ENCODE measurements at regions not wholly inside any gene's neighbourhood (a gene's known extent, or its start where the extent isn't known, plus 50 kb on each side); places are given as distances from the start of the nearest gene placed in this dataset.

DNA sequence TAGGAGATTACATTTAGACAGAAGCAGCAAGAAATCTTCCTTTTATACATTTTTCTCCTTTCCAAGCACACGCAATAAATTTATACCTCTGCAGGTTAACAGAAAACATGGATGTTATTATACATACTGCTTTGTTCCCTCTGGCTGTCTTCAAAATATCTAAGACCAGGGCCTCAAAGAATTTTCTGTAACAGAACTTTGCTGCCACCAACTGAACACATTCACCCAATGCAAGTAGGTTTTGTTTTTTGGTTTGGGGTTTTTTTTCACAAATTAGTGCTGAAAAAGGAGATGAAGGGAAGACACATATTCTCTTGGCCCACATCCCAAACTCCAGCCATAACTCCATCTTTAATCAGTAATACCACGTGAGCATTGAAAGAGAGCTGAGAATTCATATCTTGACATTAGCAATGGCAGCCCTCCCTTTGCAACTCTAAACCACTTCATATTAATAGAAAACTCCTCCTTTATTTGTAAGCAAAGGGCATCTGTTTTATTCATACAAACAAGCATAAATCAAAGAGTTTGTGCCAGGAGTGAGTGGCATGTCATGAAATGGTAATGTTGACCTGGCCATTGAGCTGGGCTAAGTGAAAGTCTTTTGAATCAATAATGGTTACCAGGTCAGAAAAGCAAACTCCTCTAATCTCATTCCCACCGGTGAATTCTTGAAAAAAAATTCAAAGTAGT, 150.8 kb upstream of the FSCB start:
- WGBS, 2 experiments (ENCODE audit: insufficient coverage in 2 of 2): 80% methylated on average over 1 of the region's 3 CpGs; no CpG with 5 or more reads in 1 of the 2 experiments
- H3K27ac ChIP-seq (ENCODE audit: low read depth, low read length, severe bottlenecking): no peak overlapping the region
- H3K4me1 ChIP-seq (ENCODE audit: control insufficient read depth, insufficient read depth, low read length, poor library complexity, severe bottlenecking): no peaks in the 10 kb centered on the region
- no peaks in the 10 kb centered on the region for H3K36me3 ChIP-seq (ENCODE audit: control insufficient read depth, insufficient read depth, low read length)
- H3K9me3 ChIP-seq (ENCODE audit: control insufficient read depth, low read length): no peaks in the 10 kb centered on the region
- H3K4me3 ChIP-seq (ENCODE audit: extremely low read depth, insufficient read depth, low read length, poor library complexity, severe bottlenecking): no peak overlapping the region

DNA sequence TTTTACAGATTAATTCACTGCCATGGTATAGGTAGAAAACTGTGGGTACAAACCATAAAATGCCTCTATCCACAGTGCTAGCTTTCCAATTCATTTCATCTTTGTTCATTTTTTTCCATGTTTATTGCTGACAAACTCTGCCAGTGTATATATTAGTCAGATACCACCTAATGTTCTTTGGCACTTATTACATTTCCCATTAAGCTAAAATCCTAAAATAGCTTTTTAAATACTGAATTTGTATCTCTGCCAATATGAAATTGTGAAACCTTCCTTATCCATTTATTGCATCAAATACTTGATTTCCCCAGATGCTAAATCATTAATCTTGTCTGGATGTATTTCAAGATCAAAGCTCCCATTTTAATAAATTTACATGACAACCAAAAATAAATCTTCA, 150.1 kb upstream of the FSCB start:
- Histone ChIP-seq H3K27ac (ENCODE audit: low read depth, low read length, severe bottlenecking) (no peak overlapping the region), H3K36me3 (ENCODE audit: control insufficient read depth, insufficient read depth, low read length) (no peaks in the 10 kb centered on the region), H3K4me3 (ENCODE audit: extremely low read depth, insufficient read depth, low read length, poor library complexity, severe bottlenecking) (no peak overlapping the region), H3K4me1 (ENCODE audit: control insufficient read depth, insufficient read depth, low read length, poor library complexity, severe bottlenecking) (no peaks in the 10 kb centered on the region), H3K9me3 (ENCODE audit: control insufficient read depth, low read length) (no peaks in the 10 kb centered on the region)

DNA sequence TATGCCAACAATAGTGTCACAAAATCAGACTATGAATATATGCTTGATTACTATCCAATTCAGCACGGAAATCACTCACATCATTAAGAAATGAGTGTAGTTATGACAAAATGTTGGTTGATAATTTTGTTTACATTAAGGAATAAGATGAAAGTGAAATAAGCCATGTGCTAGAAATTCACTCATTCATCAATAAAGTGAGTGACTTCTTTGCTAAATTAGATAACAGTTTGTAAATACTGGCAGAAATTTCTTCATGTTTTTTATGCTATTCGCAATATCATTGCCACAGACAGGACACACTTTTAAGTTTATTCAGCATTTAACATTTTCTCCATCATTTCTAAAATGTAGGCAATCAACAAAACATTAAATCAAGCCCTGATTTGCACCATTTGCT, 147.5 kb upstream of the FSCB start:
- no peaks in the 10 kb centered on the region for H3K4me1 ChIP-seq (ENCODE audit: control insufficient read depth, insufficient read depth, low read length, poor library complexity, severe bottlenecking)
- no peaks in the 10 kb centered on the region for H3K36me3 ChIP-seq (ENCODE audit: control insufficient read depth, insufficient read depth, low read length)
- H3K27ac ChIP-seq (ENCODE audit: low read depth, low read length, severe bottlenecking): no peak overlapping the region
- H3K4me3 ChIP-seq (ENCODE audit: extremely low read depth, insufficient read depth, low read length, poor library complexity, severe bottlenecking): no peak overlapping the region
- no CpG with 5 or more reads among the region's 2 CpGs for WGBS, 2 experiments (ENCODE audit: insufficient coverage in 2 of 2)
- H3K9me3 ChIP-seq (ENCODE audit: control insufficient read depth, low read length): no peaks in the 10 kb centered on the region

- Histone ChIP-seq H3K36me3 (ENCODE audit: control insufficient read depth, insufficient read depth, low read length) (no peaks in the 10 kb centered on the region), H3K9me3 (ENCODE audit: control insufficient read depth, low read length) (no peaks in the 10 kb centered on the region), H3K27ac (ENCODE audit: low read depth, low read length, severe bottlenecking) (no peak overlapping the region), H3K4me3 (ENCODE audit: extremely low read depth, insufficient read depth, low read length, poor library complexity, severe bottlenecking) (no peak overlapping the region), H3K4me1 (ENCODE audit: control insufficient read depth, insufficient read depth, low read length, poor library complexity, severe bottlenecking) (no peaks in the 10 kb centered on the region)
- WGBS, 2 experiments (ENCODE audit: insufficient coverage in 2 of 2): no CpG with 5 or more reads among the region's 3 CpGs
These were observed 146.6 kb upstream of the FSCB start for GRCh38 chr14:44653641-44654040.

- H3K36me3 ChIP-seq (ENCODE audit: control insufficient read depth, insufficient read depth, low read length): no peaks in the 10 kb centered on the region
- no peak overlapping the region for H3K4me3 ChIP-seq (ENCODE audit: extremely low read depth, insufficient read depth, low read length, poor library complexity, severe bottlenecking)
These were observed 145.6 kb upstream of the FSCB start for GRCh38 chr14:44652640-44653039.

DNA sequence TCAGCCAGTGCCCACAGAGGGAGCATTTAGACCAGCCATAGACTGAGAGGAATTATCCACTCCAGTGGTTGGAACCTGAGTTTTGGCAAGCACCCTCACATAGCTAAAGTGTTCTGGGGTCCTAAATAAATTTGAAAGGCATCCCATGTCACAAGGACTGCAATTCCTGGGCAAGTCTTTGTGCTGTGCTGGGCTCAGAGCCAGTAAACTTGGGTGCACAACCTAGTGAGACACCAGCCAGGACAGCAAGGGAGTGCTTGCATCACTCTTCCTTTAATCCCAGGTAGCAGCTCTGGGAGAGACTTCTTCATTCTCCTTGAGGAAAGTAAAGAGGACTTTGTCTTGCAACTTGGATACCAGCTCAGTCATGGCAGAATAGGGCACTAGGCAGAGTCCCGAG, 142.0 kb upstream of the FSCB start:
- Histone ChIP-seq H3K9me3 (ENCODE audit: control insufficient read depth, low read length) (no peaks in the 10 kb centered on the region), H3K4me3 (ENCODE audit: extremely low read depth, insufficient read depth, low read length, poor library complexity, severe bottlenecking) (no peak overlapping the region), H3K27ac (ENCODE audit: low read depth, low read length, severe bottlenecking) (no peak overlapping the region), H3K36me3 (ENCODE audit: control insufficient read depth, insufficient read depth, low read length) (no peaks in the 10 kb centered on the region), H3K4me1 (ENCODE audit: control insufficient read depth, insufficient read depth, low read length, poor library complexity, severe bottlenecking) (no peaks in the 10 kb centered on the region)
- 86% methylated on average over 1 of the region's 1 CpG; no CpG with 5 or more reads in 1 of the 2 experiments for WGBS, 2 experiments (ENCODE audit: insufficient coverage in 2 of 2)

More at GRCh38 chr14:44652640-44653039, 145.6 kb upstream of the FSCB start:
- Histone ChIP-seq H3K9me3 (ENCODE audit: control insufficient read depth, low read length) (no peaks in the 10 kb centered on the region), H3K4me1 (ENCODE audit: control insufficient read depth, insufficient read depth, low read length, poor library complexity, severe bottlenecking) (no peaks in the 10 kb centered on the region), H3K27ac (ENCODE audit: low read depth, low read length, severe bottlenecking) (no peak overlapping the region)
- no CpG with 5 or more reads among the region's 2 CpGs for WGBS, 2 experiments (ENCODE audit: insufficient coverage in 2 of 2)

- no CpG with 5 or more reads among the region's 2 CpGs for WGBS, 2 experiments (ENCODE audit: insufficient coverage in 2 of 2)
- Histone ChIP-seq H3K9me3 (ENCODE audit: control insufficient read depth, low read length) (no peaks in the 10 kb centered on the region), H3K4me1 (ENCODE audit: control insufficient read depth, insufficient read depth, low read length, poor library complexity, severe bottlenecking) (no peaks in the 10 kb centered on the region), H3K36me3 (ENCODE audit: control insufficient read depth, insufficient read depth, low read length) (no peaks in the 10 kb centered on the region), H3K27ac (ENCODE audit: low read depth, low read length, severe bottlenecking) (no peak overlapping the region), H3K4me3 (ENCODE audit: extremely low read depth, insufficient read depth, low read length, poor library complexity, severe bottlenecking) (no peak overlapping the region)
These were observed 133.3 kb upstream of the FSCB start for GRCh38 chr14:44640416-44640815.

GRCh38 chr14:44639781-44640385, 132.8 kb upstream of the FSCB start:
- WGBS, 2 experiments (ENCODE audit: insufficient coverage in 2 of 2): 86 to 100% methylated on average over 1 of the region's 5 CpGs
- no peaks in the 10 kb centered on the region for H3K4me1 ChIP-seq (ENCODE audit: control insufficient read depth, insufficient read depth, low read length, poor library complexity, severe bottlenecking)
- H3K9me3 ChIP-seq (ENCODE audit: control insufficient read depth, low read length): no peaks in the 10 kb centered on the region
- no peak overlapping the region for H3K4me3 ChIP-seq (ENCODE audit: extremely low read depth, insufficient read depth, low read length, poor library complexity, severe bottlenecking)
- H3K27ac ChIP-seq (ENCODE audit: low read depth, low read length, severe bottlenecking): no peak overlapping the region
- H3K36me3 ChIP-seq (ENCODE audit: control insufficient read depth, insufficient read depth, low read length): no peaks in the 10 kb centered on the region

GRCh38 chr14:44634692-44635091, 127.6 kb upstream of the FSCB start:
- Histone ChIP-seq H3K9me3 (ENCODE audit: control insufficient read depth, low read length) (no peaks in the 10 kb centered on the region), H3K4me1 (ENCODE audit: control insufficient read depth, insufficient read depth, low read length, poor library complexity, severe bottlenecking) (no peaks in the 10 kb centered on the region), H3K36me3 (ENCODE audit: control insufficient read depth, insufficient read depth, low read length) (no peaks in the 10 kb centered on the region), H3K27ac (ENCODE audit: low read depth, low read length, severe bottlenecking) (no peak overlapping the region), H3K4me3 (ENCODE audit: extremely low read depth, insufficient read depth, low read length, poor library complexity, severe bottlenecking) (no peak overlapping the region)
- 78 to 79% methylated on average over 4 of the region's 4 CpGs for WGBS, 2 experiments (ENCODE audit: insufficient coverage in 2 of 2)

- 96 to 100% methylated on average over 1 to 2 of the region's 2 CpGs for WGBS, 2 experiments (ENCODE audit: insufficient coverage in 2 of 2)
- Histone ChIP-seq H3K27ac (ENCODE audit: low read depth, low read length, severe bottlenecking) (no peak overlapping the region), H3K9me3 (ENCODE audit: control insufficient read depth, low read length) (no peaks in the 10 kb centered on the region), H3K36me3 (ENCODE audit: control insufficient read depth, insufficient read depth, low read length) (no peaks in the 10 kb centered on the region), H3K4me1 (ENCODE audit: control insufficient read depth, insufficient read depth, low read length, poor library complexity, severe bottlenecking) (no peaks in the 10 kb centered on the region), H3K4me3 (ENCODE audit: extremely low read depth, insufficient read depth, low read length, poor library complexity, severe bottlenecking) (no peak overlapping the region)
These were observed 119.3 kb upstream of the FSCB start for GRCh38 chr14:44626423-44626822.

DNA sequence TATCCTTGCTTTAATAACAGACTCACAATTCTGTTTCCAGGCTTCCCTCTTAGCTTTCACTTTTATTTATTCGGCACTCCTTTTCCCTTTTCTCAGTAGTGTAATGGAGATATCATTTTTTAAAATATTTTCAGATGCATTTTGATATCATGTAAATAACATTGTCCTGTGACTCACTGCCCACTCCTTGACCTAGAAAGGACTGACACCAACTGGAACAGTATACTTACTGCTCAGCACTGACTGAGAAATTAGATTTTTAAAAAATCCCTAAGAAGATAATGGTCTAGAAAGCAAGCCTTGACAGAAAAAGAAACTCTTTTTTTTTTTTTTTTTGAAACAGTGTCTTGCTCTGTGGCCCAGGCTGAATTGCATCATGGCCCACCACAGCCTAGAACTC, 118.0 kb upstream of the FSCB start:
- H3K4me3 ChIP-seq (ENCODE audit: extremely low read depth, insufficient read depth, low read length, poor library complexity, severe bottlenecking): no peak overlapping the region
- H3K27ac ChIP-seq (ENCODE audit: low read depth, low read length, severe bottlenecking): no peak overlapping the region
- H3K4me1 ChIP-seq (ENCODE audit: control insufficient read depth, insufficient read depth, low read length, poor library complexity, severe bottlenecking): no peaks in the 10 kb centered on the region
- no peaks in the 10 kb centered on the region for H3K9me3 ChIP-seq (ENCODE audit: control insufficient read depth, low read length)
- no CpG with 5 or more reads among the region's 1 CpG for WGBS, 2 experiments (ENCODE audit: insufficient coverage in 2 of 2)
- H3K36me3 ChIP-seq (ENCODE audit: control insufficient read depth, insufficient read depth, low read length): no peaks in the 10 kb centered on the region

Data from mesodermal cell (in vitro differentiated cells).